ENCODE measurements at regions not wholly inside any gene's neighbourhood (a gene's known extent, or its start where the extent isn't known, plus 50 kb on each side); places are given as distances from the start of the nearest gene placed in this dataset.

DNA sequence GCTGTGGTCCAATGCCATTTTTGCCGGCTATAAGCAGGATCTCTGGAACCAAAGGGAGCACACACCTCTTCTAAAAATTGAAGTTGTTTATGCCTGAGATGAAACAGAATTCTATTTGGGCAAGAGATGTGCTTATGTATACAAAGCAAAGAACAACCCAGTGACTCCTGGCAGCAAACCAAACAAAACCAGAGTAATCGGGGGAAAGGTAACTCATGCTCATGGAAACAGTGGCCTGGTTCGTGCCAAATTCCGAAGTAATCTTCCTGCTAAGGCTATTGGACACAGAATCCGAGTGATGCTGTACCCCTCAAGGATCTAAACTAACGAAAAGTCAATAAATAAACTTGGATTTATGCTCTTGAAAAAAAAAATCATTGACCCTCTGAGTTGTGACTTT, 178.7 kb downstream of the CEMIP2 start:
- no peak for DNase-seq (ENCODE audit: low read depth, low spot score)

DNA sequence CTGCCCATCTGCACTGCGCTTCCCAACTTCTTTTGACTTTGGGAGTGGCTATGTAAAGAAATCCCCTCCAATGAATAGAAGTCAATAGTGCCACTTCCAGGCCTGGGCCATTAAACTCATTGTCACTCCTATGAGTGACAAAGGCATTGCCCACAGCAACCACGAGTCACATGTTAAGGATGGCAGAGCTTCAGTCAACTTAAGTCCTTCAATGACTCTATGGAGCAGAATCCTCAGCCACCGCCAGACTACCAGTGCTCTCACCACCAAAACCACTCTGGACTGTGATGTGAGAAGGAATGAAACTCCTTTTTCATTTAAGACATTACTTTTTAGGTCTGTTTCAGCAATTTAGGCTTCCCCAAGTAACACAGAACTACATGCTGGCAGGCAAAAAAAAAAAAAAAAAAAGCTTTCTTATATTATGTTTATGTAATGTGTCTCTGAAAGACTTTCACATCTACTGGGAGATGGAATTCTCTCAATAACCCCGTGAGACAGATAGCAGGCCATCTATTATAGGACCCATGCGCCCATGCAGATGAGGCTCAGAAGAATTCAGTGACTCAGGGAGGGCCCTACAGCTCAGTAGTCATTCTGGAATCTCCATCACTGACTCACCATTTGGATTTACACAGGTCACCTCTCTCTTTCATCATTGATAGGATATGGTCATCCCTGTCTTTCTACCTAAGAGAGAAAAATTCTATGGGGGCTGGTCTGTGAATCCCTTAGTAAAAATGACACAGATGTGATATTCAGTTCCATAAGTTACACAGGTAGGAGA, 180.5 kb downstream of the CEMIP2 start:
- no peak for DNase-seq (ENCODE audit: low read depth, low spot score)

GRCh38 chr9:71583792-71584191, 184.5 kb downstream of the CEMIP2 start:
- DNase-seq (ENCODE audit: low read depth, low spot score) = no peak

- no peak for DNase-seq (ENCODE audit: low read depth, low spot score)
Observed at GRCh38 chr9:71582347-71582746, 186.0 kb downstream of the CEMIP2 start.

- no peak for DNase-seq (ENCODE audit: low read depth, low spot score)
Observed at GRCh38 chr9:71581101-71581500, 187.2 kb downstream of the CEMIP2 start.

- no peak for DNase-seq (ENCODE audit: low read depth, low spot score)
Observed at GRCh38 chr9:71571186-71571585, 197.1 kb downstream of the CEMIP2 start.

DNA sequence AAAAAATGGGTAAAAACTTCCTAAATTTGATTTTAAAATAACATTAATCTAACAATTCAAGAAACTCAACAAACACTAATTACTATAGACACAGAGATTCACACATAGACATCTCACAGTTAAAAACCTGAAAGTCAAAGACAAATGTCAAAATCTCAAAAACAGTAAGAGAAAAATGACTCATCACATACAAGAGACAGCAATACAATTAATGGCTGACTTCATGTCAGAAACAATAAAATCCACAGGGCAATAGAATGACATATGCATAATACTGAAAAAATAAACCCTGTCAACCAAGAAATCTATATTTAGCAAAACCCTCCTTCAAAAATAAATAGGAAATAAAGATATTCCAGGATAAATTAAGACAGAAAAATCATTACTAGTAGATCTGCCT, 200.4 kb downstream of the CEMIP2 start:
- DNase-seq (ENCODE audit: low read depth, low spot score) = no peak

DNA sequence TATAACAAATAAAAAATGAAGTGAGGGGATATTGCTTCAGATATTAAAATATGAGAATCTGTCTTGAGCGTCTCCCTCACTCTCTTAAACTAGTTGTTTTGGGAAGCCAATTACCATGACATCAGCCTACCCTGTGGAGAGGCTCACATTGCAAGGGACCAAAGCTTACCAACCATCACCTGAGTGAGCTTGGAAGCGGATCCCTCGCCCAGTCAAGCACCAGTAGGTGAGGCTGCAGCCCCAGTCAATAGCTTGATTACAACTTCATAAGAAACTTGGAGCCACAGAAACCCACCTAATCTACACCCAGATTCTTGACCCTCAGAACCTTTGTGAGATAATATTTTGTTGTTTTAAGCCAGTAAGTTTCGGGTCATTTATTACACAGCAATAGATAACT, 206.2 kb downstream of the CEMIP2 start:
- DNase-seq (ENCODE audit: low read depth, low spot score) = no peak

DNA sequence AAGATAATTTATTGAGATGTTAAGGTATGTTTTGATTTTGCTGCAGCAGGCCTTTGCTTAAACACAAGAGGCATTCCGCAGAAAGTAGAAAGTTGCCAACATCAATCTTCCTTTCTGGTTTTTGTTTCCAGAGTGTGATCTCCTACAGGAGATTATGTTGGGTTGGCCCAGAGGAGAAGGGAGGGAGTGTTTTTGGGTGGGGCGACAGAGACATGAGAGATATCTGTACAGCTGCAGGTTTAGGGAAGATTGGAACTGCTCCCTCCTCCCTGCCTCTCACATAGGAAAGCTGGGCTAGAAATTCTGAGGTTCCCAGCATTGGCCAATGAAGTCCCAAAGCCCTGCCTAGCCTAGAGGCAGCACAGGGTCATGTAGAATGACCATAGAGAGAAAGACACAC, 211.0 kb downstream of the CEMIP2 start:
- no peak for DNase-seq (ENCODE audit: low read depth, low spot score)

DNA sequence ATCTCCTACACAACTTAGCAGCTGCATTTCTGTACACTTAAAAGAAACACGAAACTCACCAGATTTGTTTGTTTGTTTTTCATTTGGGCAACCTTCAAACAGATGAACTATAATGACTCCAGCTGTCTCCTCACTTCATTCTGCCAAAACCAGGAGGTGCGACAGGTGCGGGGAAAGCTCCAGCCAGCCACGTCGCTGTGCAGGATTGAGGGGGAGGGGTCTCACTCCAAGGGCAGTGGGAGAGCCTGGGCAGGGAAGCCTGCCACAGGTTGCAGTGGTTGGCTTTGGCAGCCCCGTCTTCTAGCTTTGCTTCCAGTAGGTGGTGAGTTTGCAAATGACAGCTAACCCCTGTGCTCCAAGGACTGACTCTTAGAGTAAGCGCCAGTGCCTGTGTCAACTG, 215.8 kb downstream of the CEMIP2 start:
- peak; percentile 58 for DNase-seq (ENCODE audit: low read depth, low spot score)

GRCh38 chr9:71549023-71549422, 219.3 kb downstream of the CEMIP2 start:
- no peak for DNase-seq (ENCODE audit: low read depth, low spot score)

GRCh38 chr9:71544464-71544863, 223.8 kb downstream of the CEMIP2 start:
- no peak for DNase-seq (ENCODE audit: low read depth, low spot score)

- DNase-seq (ENCODE audit: low read depth, low spot score) = no peak
Observed at GRCh38 chr9:71541436-71541835, 226.9 kb downstream of the CEMIP2 start.

DNA sequence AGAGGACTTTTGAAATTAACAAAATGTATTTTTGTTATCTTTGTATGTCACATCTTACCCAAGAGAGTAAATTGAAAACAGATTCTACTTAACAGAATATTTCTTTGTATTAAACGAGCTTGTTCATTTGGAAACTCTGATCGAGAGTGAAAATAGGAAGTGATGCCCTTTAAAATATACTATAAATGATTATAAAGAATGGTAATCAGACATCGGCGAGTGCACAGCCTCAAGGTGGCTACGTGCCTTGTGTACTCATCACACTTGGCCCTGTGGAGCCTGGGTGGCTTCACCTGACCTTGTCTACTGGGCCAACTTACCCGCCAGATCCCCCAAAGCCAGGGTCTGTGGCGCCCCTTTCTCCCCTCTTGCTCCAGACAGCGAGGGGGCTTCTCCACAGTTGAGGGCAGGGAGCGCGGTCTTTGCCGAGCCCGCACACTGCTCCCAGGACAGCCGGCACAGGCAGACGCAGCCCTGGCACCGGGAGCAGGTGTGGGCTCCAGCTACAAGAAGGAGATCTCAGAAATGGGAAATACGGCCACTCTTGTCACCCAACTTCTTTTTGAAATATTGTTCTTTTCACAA, 243.2 kb downstream of the CEMIP2 start:
- no peak for DNase-seq (ENCODE audit: low read depth, low spot score)

DNA sequence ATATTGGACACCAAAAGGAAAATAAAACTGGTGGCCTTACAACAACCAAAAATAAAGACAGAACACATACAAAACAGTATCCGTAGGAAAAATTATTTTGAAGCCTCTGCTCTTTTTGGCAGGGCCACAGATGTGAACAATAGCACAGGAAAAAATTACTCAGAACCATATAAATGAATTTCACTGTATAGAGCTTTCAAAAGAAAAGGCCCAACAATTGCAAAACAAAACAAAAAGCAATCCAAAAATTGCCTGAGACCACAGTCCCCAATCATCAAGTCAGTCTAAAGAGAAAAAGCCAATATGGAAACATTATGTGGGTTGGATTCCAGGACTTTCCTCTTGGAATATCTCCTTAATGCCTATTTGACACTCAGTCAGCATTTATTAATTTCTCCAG, 243.8 kb downstream of the CEMIP2 start:
- no peak for DNase-seq (ENCODE audit: low read depth, low spot score)

DNA sequence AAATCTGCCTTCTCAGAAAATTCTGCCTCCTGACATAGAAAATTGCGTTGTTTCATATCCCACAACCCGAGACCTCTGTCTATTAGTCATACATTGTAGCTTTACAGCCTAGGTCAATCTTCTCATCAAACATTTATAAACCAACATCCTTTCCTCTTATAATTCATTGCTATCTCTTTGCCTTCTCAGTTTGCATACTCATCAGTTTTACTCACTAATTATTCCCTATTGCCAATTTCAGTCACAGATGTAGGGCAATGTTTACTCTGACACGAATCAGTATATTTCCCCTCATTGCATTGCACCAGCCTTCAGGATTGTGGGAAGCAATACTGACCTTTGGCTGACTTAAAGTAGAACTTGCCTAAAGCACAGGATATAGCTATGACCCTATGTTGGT, 247.2 kb downstream of the CEMIP2 start:
- DNase-seq (ENCODE audit: low read depth, low spot score) = no peak

DNA sequence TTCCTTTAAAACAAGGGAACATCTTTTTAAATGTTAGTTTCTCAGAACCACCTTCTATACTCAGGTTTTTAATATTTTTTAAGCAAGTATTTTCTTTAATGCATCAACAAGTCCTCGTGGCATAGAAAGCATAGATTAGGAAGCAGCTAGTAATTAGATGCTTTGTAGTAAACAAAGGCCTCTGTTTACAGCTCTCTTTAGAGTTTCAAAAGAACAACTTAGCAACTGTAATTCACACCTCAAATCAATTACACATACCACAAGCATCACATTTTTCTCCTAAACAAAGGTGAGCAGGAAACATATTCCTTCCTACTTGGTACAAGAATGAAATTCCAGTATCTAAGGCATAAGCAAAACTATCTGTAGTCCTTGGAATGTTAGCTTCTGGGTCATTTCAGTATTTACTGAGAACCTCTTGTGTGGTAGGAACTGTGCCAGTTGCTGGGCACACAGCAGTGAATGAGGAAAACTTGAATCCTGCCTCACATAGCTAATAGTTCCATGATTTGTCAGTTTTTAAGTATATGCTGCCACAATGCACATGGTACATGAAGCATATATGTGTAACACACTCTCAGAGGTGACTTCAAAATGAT, 249.1 kb downstream of the CEMIP2 start:
- DNase-seq (ENCODE audit: low read depth, low spot score) = no peak

- DNase-seq (ENCODE audit: low read depth, low spot score) = no peak
Observed at GRCh38 chr9:71518045-71518827, 250.1 kb downstream of the CEMIP2 start.

- DNase-seq (ENCODE audit: low read depth, low spot score) = no peak
Observed at GRCh38 chr9:71515626-71516025, 252.7 kb downstream of the CEMIP2 start.

- no peak for DNase-seq (ENCODE audit: low read depth, low spot score)
Observed at GRCh38 chr9:71515107-71515506, 253.2 kb downstream of the CEMIP2 start.

DNA sequence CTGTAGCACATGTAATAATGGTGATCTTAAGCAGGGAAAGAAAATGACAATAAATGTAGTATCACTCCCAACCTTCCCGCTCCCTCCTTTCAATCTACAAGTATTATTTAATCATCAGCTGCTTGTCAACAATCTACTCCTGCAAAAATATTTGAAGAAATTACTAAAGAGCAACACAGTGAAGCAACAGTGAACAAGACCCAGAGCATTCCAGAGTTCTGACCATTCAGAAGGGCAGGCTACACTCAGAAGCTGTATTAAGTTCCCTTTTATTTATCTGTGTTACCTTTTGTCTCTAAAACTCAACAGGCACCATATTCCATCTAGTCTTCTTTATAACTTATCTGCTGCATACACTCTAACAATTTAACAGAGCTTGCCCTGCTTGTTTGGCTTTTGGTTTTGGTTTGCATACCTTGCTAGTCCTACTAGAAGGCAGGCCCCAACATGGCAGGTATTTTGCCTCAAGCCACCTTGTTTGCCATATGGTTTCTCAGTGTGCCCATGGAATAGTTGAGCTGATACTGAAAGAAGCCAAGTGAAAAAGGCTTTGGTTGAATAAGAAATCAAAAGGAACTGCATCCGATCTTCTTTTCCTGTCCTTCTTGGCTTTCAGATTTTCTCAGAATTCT, 253.9 kb downstream of the CEMIP2 start:
- DNase-seq (ENCODE audit: low read depth, low spot score) = no peak

DNA sequence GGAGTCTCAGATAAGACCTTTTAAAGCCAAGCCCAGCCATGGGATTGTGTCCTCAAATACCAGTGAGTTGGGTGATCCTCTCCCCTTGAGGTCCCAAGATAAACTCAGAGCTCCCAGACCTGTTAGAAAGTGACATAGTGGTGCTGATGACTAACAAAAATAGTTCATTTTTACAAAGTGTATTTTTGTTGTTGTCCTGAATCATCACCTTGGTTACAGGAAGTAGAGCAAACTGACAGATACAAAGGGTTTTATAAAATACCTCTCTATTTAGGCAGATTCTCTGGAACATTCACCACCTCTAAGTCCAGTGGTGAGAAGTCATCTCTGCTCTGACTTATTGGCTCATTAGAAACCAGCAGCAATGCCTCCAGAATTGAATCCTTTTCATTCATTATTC, 259.3 kb downstream of the CEMIP2 start:
- no peak for DNase-seq (ENCODE audit: low read depth, low spot score)
